MM.1S (cell line): ENCODE measurements at regions not wholly inside any gene's neighbourhood (a gene's known extent, or its start where the extent isn't known, plus 50 kb on each side); places are given as distances from the start of the nearest gene placed in this dataset.

Source experiments
- DNase-seq: peaks from one replicate; pipeline ENCODE4 v3.0.0-alpha.2; 2015
- H2AFZ ChIP-seq: fragments of 300-600 bp; sonication (generic); 2 replicates; pipeline ENCODE4 v1.6.0; 2016; ENCODE audit warnings: antibody characterized with exemption, low read length
- H3F3A ChIP-seq: fragments of 300-600 bp; sonication (generic); 2 replicates; pipeline ENCODE4 v1.6.1; 2016; ENCODE audit warnings: mild to moderate bottlenecking, antibody characterized with exemption, low read length, moderate library complexity, mixed read lengths; ENCODE audit not compliant: insufficient read depth
- H3K27ac ChIP-seq: fragments of 300-600 bp; sonication (generic); 2 replicates; pipeline ENCODE4 v1.5.1; 2016; ENCODE audit warnings: mild to moderate bottlenecking, low read length
- H3K27me3 ChIP-seq: fragments of 300-600 bp; sonication (generic); replicated peaks from 2 replicates; pipeline ENCODE4 v1.6.0; 2016; ENCODE audit warnings: low read length; ENCODE audit not compliant: insufficient read depth
- H3K36me3 ChIP-seq: fragments of 300-600 bp; sonication (generic); replicated peaks from 2 replicates; pipeline ENCODE4 v1.6.1; 2016; ENCODE audit warnings: mild to moderate bottlenecking, low read length, mixed read lengths; ENCODE audit not compliant: insufficient read depth
- H3K4me1 ChIP-seq: fragments of 300-600 bp; sonication (generic); 2 replicates; pipeline ENCODE4 v1.6.1; 2016; ENCODE audit warnings: low read length, mixed read lengths
- H3K4me2 ChIP-seq: fragments of 300-600 bp; sonication (generic); 2 replicates; pipeline ENCODE4 v1.6.0; 2016; ENCODE audit warnings: low read depth, low read length
- H3K4me3 ChIP-seq: fragments of 300-600 bp; sonication (generic); 2 replicates; pipeline ENCODE4 v1.5.1; 2016; ENCODE audit warnings: low read length, mixed read lengths
- H3K79me2 ChIP-seq: fragments of 300-600 bp; sonication (generic); 2 replicates; pipeline ENCODE4 v1.6.1; 2016; ENCODE audit warnings: mixed run types, low read length, mixed read lengths
- H3K9ac ChIP-seq: fragments of 300-600 bp; sonication (generic); 2 replicates; pipeline ENCODE4 v1.6.1; 2016; ENCODE audit warnings: low read length, mixed read lengths
- H3K9me2 ChIP-seq: fragments of 300-600 bp; sonication (generic); replicated peaks from 2 replicates; pipeline ENCODE4 v1.6.1; 2016; ENCODE audit warnings: mild to moderate bottlenecking, low read length, mixed read lengths; ENCODE audit not compliant: insufficient read depth
- H3K9me3 ChIP-seq: fragments of 300-600 bp; sonication (generic); replicated peaks from 2 replicates; pipeline ENCODE4 v1.6.1; 2016; ENCODE audit warnings: mild to moderate bottlenecking, low read length, mixed read lengths; ENCODE audit not compliant: insufficient read depth
- H4K20me1 ChIP-seq: fragments of 300-600 bp; sonication (generic); 2 replicates; pipeline ENCODE4 v1.6.1; 2016; ENCODE audit warnings: mild to moderate bottlenecking, low read length, moderate library complexity, mixed read lengths; ENCODE audit not compliant: insufficient read depth
- CTCF ChIP-seq: fragments of 300-600 bp; sonication (generic); IDR thresholded peaks from 2 replicates; pipeline ENCODE4 v1.5.1; 2016; ENCODE audit warnings: antibody characterized with exemption, low read length, mixed read lengths
- EZH2 ChIP-seq: fragments of 300-600 bp; sonication (generic); optimal IDR thresholded peaks from 2 replicates; pipeline ENCODE3; 2017; ENCODE audit warnings: low read depth, mild to moderate bottlenecking, antibody characterized with exemption, low read length, mixed read lengths
- EZH2phosphoT487 ChIP-seq: fragments of 300-600 bp; sonication (generic); IDR thresholded peaks from 2 replicates; pipeline ENCODE4 v1.6.1; 2018; ENCODE audit warnings: antibody characterized with exemption, low read length

DNA sequence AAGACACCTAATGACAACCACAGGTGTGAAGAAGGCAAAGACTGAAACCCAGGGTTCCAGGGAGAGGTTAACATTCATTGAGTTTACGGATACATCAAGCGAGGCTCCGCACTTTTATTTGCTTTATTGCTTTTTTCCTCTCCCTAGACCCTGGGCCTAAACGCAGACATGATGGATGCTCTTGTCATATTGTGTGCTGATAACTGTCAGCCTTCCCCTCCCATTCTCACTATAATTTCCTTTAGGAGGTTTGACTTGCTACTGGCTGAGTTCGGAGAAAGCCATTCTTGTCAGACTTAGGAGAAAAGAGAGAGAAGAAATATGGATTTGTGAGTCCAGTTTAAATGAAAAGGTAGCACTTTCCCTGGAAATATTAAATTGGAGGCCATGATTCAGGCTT, 471.6 kb downstream of the DNAH5 start:
- Histone ChIP-seq H2AFZ (no peak overlapping the region), H3K4me3 (no peak overlapping the region), H3K27ac (no peak overlapping the region), H3K9me3 (no peaks in the 10 kb centered on the region), H3K9me2 (no peaks in the 10 kb centered on the region), H3F3A (no peaks in the 10 kb centered on the region), H3K79me2 (no peaks in the 10 kb centered on the region), H4K20me1 (no peaks in the 10 kb centered on the region), H3K4me1 (no peaks in the 10 kb centered on the region), H3K36me3 (no peaks in the 10 kb centered on the region), H3K9ac (no peak overlapping the region), H3K4me2 (no peak overlapping the region), H3K27me3 (no peaks in the 10 kb centered on the region)
- TF ChIP-seq EZH2phosphoT487 = no peak
- TF ChIP-seq EZH2 = no peak
- TF ChIP-seq CTCF = no peak
- no peak for DNase-seq

GRCh38 chr5:13470975-13471374, 473.5 kb downstream of the DNAH5 start:
- TF ChIP-seq CTCF = no peak
- TF ChIP-seq EZH2phosphoT487 = no peak
- no peak for TF ChIP-seq EZH2
- Histone ChIP-seq H3K27ac (no peak overlapping the region), H3K9ac (no peak overlapping the region), H3K4me3 (no peak overlapping the region), H3K4me1 (no peaks in the 10 kb centered on the region), H2AFZ (no peak overlapping the region), H3K4me2 (no peak overlapping the region), H3K27me3 (no peaks in the 10 kb centered on the region), H3K9me2 (no peaks in the 10 kb centered on the region), H3F3A (no peaks in the 10 kb centered on the region), H3K36me3 (no peaks in the 10 kb centered on the region), H3K79me2 (no peaks in the 10 kb centered on the region), H4K20me1 (no peaks in the 10 kb centered on the region), H3K9me3 (no peaks in the 10 kb centered on the region)
- no peak for DNase-seq

DNA sequence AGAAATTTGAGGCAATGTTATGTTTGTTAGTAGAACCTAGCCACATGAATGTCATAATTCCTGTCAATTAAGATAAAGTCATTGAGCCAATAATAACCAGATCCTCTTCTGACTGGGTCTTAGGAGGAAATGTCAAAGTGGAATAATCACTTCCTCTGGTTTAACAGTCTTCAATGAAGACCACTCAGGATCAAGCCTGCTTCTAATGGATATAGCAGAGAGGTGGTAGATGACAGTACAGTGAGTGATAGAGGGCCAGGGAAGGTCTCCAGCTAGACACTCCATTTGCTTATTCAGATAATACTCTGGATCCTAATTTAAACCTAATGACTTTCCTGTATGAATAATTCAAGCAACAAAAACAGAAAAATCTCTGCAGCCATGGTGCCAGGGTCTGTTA, 474.2 kb downstream of the DNAH5 start:
- Histone ChIP-seq H2AFZ (no peak overlapping the region), H3K9me2 (no peaks in the 10 kb centered on the region), H3K9me3 (no peaks in the 10 kb centered on the region), H3F3A (no peaks in the 10 kb centered on the region), H3K27ac (no peak overlapping the region), H3K9ac (no peak overlapping the region), H3K27me3 (no peaks in the 10 kb centered on the region), H4K20me1 (no peaks in the 10 kb centered on the region), H3K4me3 (no peak overlapping the region), H3K4me2 (no peak overlapping the region), H3K4me1 (no peaks in the 10 kb centered on the region), H3K79me2 (no peaks in the 10 kb centered on the region), H3K36me3 (no peaks in the 10 kb centered on the region)
- DNase-seq = no peak
- TF ChIP-seq EZH2phosphoT487 (no peak), CTCF (no peak), EZH2 (no peak)
